ENCODE measurements at regions not wholly inside any gene's neighbourhood (a gene's known extent, or its start where the extent isn't known, plus 50 kb on each side); places are given as distances from the start of the nearest gene placed in this dataset.
A peak's percentile ranks its signal among the peaks of the same experiment; 100 is the strongest.

DNA sequence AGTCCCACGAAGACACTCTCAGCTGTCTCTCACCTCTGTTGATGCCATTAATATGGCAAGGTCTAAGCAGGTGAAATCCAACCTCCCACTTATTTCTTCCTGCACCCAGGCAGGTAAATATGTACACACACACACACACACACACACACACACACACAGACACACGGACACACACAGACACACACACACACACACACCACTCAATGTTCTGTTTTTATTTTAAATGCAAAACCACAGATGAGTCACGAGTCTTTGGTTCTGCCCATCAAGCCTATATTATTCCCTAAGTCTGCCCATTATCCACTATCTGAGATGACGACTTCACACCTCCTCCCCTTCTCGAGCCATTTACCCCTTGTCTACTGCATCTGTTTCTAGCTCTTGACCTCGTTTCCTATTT, 344.7 kb downstream of the CDH26 start:
- intact Hi-C loops (cut with DNase I): no loop called here
- no peak for DNase-seq

- intact Hi-C loops (cut with DNase I): no loop called here
- peak in 1 of 10 donors; percentile 52 for DNase-seq
These were observed 345.9 kb downstream of the CDH26 start for GRCh38 chr20:60304026-60304590.

DNA sequence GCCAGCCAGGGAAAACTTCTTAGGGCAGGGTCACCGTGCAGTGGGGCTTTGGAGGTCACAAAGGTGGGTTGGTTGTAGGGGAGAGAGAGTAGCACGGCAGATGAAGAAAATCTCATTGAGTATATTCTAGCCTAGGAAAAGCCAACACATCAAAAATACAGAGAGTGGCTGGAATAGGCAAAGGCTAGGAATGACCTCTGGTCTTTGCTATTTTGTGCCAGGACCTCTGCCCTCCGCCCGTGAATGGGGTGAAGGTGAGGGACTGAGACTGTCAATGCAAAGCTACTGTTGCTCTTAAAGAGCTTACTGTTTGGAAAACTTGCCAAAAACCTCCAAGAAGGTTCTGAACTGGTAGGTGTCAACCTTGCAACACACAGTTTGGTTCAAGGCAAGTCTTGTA, 346.7 kb downstream of the CDH26 start:
- intact Hi-C loops (cut with DNase I): no loop called here
- no peak for DNase-seq

DNA sequence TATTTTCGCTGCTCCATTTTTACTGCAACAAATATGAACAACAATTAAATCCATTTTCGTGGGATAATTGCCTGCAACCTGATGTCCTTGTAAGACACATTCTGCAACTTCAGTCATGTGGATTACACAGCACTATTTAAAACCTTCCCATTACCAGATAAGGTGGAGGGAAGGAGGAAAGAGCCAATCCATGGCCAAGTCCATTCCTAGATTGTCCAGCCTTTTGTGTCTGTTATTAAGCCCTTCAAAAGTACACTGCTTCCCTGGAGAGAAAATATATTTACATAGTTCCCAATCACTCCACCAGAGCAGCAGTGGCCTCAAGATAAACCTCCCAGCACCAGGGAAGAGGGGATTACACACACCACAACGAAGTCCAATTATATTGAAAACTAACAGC, 347.9 kb downstream of the CDH26 start:
- DNase-seq: no peak
- intact Hi-C loops (cut with DNase I): no loop called here

DNA sequence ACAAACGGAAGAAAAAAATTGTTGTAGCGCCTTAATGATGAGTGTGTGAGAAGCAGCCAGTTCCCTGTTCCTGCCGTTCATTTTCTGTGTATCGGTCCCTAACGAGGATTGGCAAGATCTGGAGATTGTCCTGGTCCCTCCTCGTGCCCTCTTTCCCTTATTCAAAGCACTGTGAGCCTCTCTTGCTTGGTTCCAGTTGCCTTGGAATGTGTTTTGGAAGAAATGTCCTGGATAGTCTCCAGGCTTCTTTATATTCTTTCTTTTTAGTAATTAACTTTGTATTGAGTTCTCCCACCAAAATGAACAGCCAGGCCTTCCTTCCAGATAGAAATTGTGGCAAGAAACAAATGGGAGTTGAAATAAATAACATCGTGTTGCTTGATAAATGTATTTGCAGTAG, 348.3 kb downstream of the CDH26 start:
- DNase-seq: peak in 1 of 10 donors; percentile 52
- intact Hi-C loops (cut with DNase I): no loop called here

DNA sequence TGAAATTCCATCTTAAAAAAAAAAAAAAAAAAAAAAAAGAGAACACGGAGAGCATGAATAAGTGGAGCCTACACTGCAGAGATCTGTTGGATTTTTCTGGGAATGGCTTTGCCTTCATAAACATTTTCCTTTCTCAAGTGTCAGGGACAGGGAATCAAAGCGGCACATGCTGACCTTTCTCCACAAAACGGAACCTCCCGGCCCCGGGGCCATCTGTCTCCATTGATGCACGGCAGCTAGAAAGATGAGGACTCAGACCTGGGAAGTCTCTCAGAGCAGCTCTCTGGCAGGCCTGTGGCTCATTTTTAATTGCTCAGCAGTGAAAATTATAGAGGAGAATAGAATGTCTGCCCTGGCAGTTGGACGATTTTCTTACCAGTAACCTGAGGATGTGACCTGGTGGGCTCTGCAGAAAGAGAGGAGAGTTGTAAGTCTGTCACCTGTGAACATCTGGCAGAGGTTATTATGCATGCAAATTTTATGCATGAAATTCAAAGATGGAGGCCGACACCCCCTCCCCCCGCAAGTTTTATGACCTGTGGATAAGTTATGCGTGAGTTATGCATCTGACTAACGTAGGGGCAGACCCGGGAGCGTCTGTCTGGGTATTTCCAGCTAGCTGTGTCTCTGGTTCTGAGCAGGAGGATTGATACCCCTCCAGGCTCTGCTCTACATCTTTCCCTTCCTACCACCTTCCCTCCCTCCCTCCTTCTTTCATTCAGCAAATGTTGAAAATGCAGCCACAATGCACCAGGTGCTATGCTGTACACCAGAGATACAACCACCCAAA, 352.5 kb downstream of the CDH26 start:
- no peak for DNase-seq
- intact Hi-C loops (cut with DNase I): no loop called here

DNA sequence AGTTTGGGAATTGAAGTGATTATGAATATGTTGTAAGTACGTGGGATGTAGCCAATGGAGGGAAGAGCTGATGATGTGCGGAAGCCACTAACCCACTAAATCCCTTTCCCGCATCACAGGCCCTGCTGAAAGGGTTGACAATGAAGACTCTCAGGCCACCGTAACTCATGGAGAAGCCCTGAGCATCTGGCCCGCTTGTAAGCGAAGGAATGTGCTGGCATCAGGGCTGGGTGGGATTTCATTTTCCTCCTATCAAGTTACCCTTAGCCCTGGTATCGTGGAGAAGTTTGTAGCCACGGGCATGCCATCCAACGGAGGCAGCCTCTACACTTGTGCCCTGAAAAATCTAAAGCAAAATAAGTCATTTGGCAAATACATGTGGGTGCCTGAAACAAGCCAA, 355.0 kb downstream of the CDH26 start:
- intact Hi-C loops (cut with DNase I): no loop called here

GRCh38 chr20:60313614-60314013, 355.4 kb downstream of the CDH26 start:
- peak in 1 of 10 donors; percentile 20 for DNase-seq
- intact Hi-C loops (cut with DNase I): no loop called here

More for the DNA sequence above, 355.0 kb downstream of the CDH26 start:
- DNase-seq: no peak

DNA sequence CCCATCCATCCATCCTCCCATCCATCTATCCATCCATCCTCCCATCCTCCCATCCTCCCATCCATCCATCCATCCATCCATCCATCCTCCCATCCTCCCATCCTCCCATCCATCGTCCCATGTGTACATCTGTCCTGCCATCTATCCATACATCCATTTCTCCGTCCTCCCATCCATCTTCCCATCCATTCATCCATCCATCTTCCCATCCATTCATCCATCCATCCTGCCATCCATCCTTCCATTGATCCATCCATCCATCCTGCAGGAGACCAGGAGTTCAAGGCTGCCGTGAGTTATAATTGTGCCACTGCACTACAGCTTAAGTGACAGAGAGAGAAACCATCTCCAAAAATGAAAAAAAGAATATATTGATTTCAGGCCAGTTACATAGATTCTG, 356.5 kb downstream of the CDH26 start:
- DNase-seq: no peak
- intact Hi-C loops (cut with DNase I): no loop called here

DNA sequence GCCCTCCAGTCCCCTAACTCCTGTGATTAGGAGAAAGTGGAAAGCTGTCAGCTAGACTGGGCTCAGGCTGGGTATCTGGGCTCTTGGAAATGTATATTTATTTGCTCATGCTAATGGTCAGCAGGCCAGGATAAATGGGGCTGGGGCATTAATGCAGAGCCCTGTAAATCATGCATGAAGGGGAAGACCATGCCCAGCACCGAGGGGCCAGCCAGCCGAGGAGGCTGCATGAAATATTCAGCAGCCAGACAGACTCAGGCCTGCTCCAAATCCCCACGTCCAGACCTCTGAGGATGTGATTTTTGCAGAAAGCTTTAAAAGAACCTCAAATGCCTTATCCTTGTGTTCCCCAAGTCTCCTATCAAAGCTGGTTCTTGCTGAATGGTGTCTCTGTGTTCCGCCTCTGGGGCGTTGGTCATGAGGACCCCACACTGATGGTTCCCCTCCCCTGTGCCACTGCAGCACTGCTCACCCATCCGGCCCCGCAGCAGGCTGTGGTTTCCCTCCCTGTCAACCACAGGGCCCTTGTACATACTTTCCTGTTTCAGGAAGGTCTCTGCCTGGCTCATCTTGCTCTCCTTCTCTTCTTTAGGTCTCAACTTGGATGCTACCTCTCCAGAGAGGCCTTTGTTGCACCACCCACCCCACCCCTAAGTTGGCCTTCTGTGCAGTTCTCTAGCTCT, 358.4 kb downstream of the CDH26 start:
- intact Hi-C loops (cut with DNase I): no loop called here
- peak in 2 of 10 donors; percentile 52 to 59 for DNase-seq

DNA sequence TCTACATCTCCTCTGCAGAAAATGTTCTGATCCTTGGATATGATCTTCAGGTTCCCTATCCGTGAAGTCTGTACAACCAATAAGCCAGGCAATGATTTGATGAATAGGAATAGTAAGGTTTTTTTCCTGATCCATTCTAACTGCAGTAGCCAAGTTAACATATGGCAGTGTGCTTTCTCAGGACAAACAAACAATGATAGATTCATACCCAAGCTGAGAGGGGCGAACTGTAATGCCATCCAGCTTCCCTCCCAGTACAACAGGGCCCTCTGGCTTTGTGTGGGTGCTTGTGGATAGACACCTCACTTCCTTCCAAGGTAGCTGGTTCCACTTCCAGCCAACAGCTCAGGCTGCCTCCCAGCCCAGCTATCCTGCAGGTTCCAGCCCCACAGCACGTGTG, 359.2 kb downstream of the CDH26 start:
- peak in 1 of 10 donors; percentile 42 for DNase-seq
- intact Hi-C loops (cut with DNase I): no loop called here

GRCh38 chr20:60321601-60322000, 363.4 kb downstream of the CDH26 start:
- intact Hi-C loops (cut with DNase I): no loop called here
- DNase-seq: no peak

DNA sequence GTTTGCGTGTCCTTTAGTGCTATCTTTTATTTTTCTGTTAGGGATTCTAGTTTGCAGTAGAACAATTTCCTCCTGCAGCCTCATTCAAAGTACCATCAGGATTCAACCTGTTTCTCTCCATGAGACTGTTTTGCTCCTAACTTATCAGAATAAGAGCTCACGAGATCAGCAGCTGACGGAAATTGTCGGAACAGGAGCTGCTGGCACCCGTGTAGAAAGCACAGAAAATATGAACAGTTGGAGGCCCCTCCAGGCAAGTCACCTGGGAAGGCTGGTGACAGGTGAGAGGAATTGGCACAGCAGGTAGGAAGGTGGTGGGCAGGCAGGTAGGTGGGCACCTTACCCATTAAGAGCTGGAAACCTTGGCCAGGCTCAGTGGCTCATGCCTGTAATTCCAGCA, 368.6 kb downstream of the CDH26 start:
- intact Hi-C loops (cut with DNase I): no loop called here
- peak in 1 of 10 donors; percentile 29 for DNase-seq

GRCh38 chr20:60327971-60328660, 369.9 kb downstream of the CDH26 start:
- DNase-seq: peak in 1 of 10 donors; percentile 52
- intact Hi-C loops (cut with DNase I): no loop called here

- intact Hi-C loops (cut with DNase I): no loop called here
These were observed 372.2 kb downstream of the CDH26 start for GRCh38 chr20:60330461-60330860.

DNA sequence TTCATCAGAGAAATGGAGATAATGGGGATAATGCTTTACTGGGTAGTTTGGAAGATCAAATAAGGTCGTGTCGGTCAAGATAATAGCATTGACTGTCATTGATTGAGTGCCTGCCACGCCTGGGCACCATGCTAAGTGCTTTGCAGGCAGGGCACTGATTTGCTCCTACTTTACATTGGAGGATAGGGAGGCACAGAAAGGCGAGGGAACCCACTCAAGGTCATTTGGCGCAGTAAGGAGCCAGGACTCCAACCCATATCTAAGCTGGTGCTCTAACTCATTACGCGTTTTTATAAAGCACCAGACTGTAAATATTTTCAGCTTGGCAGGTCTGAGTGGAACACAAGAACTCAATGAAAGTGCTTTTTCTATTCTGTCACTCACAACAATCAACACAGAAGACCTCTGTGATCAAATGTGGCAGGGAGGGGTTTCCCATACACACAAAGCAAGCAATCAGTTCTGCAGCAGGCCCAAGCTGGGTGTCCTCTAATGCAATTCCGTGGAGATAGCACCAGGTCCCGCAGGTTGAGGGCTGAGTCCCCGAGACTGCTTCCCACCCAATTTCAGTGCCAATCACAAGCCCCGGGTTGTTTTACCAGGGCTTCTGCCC, 373.6 kb downstream of the CDH26 start:
- intact Hi-C loops (cut with DNase I): no loop called here
- DNase-seq: peak in 1 of 10 donors; percentile 21

More at GRCh38 chr20:60330461-60330860, 372.2 kb downstream of the CDH26 start:
- peak in 1 of 10 donors; percentile 7 for DNase-seq

- intact Hi-C loops (cut with DNase I): no loop called here
- DNase-seq: no peak
These were observed 374.3 kb downstream of the CDH26 start for GRCh38 chr20:60332523-60332922.

- no peak for DNase-seq
- intact Hi-C loops (cut with DNase I): no loop called here
These were observed 376.7 kb downstream of the CDH26 start for GRCh38 chr20:60334911-60335310.

DNA sequence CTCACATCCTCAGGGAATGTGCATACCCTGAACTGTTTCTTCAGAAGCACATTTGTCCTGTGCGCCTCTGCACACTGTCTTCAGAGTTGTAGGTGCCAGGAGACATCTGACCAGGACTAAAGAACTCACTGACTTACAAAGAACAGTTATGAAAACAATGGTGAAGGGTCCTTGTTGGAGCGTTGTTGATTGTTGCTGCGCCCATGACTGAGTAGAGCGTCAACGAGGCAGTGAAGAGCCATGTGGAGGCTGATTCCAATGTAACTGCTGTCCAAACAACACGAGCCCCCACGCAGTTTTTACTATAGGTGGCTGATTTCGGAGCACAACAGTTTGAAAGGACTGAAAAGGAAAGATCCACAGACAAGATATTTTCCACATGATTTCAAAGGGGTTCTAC, 380.3 kb downstream of the CDH26 start:
- intact Hi-C loops (cut with DNase I): no loop called here
- DNase-seq: no peak

GRCh38 chr20:60339738-60340137, 381.5 kb downstream of the CDH26 start:
- intact Hi-C loops (cut with DNase I): no loop called here

DNA sequence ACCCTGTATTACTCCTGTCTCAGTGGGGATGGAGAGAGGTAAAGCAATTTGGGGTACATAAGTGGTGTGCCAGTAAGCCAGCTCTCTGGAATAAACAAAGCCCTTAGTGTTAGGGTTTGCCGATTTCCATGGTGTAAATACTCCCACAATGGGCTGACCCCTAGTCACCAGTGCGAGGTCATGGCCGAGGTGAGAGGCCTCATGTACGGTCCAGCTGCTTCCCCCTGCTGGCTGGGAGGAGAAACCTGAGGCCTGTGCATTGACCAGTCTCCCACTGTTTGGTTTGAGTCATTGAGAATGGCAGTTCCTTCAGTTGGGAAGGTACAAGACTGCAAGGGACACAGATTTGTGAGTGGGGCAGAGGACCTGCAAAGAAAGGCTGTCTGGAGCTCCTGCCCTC, 382.0 kb downstream of the CDH26 start:
- intact Hi-C loops (cut with DNase I): no loop called here
- no peak for DNase-seq

More at GRCh38 chr20:60339738-60340137, 381.5 kb downstream of the CDH26 start:
- no peak for DNase-seq

All from posterior cingulate gyrus (tissue), 11 donors.